EL (cell line): ENCODE measurements at regions not wholly inside any gene's neighbourhood (a gene's known extent, or its start where the extent isn't known, plus 50 kb on each side); places are given as distances from the start of the nearest gene placed in this dataset.

Experiments used
- DNase-seq: peaks from one replicate; pipeline ENCODE4 v3.0.0-alpha.2; 2016

DNA sequence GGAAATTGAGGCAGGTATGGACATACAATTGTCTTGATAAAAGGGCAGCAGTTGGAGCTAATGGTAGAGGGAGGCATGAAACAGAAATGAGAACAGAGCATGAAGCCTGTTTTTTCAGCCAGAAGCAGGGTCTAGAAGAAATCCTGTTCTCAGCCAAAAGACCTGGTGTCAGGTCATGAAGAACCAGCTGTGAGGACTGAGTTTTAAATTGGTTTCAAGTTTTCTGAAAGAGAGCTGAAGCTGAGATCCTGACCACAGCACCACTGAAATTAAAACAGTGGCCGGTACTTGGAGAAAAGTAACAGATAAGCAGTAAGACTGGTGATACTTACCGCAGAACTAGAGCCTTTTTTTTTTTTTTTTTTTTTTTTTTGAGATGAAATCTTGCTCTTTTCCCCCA is 283.8 kb upstream of the BMP2 start:
- DNase-seq: no peak

GRCh38 chr20:6482486-6482885 is 285.0 kb upstream of the BMP2 start:
- DNase-seq: no peak

GRCh38 chr20:6480328-6481200 is 286.9 kb upstream of the BMP2 start:
- DNase-seq: no peak

- no peak for DNase-seq
Observed at GRCh38 chr20:6473197-6473596, 294.3 kb upstream of the BMP2 start.

DNA sequence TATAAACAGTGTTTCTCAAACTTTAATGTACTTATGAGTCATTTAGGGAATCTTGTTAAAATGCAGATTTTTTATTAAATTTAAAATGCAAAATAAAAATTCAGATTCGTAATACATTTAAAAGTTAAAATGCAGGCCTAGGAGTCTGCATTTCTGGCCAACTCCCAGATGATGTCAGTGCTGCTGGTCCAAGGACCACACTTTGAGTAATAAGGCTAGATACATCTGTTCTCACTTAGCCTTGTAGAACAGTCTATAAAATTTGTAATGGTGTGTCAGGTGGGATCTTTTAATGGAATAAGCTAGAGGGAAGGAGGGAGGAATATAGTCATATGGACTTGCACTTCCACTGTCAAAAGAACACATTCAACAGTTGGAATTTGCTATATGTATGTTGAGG is 295.6 kb upstream of the BMP2 start:
- DNase-seq: no peak

DNA sequence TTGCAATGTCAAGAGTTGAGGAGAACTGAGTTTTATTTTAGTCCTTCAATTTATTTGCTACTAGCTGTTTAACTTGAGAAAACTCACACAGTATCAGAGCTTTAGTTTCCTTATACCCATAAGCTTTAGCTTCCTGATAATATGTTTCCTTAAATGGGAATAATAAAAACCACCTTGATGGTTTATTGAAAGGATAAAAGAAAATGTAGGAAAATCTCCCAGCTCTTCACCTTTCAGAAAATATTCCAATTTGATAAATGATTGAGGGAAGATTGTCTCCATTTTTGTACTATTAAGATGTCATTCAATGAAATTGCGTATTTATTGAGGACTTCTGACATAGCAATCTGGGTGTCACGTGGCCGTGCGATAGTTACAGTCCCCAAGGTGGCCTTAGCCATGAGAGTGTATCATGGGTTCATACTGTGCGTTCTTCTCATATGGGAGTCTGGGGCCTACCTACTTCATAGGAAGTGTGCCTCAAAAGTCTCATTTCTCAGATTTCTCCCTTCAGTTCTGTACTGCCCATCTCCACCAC is 296.3 kb upstream of the BMP2 start:
- DNase-seq: no peak

DNA sequence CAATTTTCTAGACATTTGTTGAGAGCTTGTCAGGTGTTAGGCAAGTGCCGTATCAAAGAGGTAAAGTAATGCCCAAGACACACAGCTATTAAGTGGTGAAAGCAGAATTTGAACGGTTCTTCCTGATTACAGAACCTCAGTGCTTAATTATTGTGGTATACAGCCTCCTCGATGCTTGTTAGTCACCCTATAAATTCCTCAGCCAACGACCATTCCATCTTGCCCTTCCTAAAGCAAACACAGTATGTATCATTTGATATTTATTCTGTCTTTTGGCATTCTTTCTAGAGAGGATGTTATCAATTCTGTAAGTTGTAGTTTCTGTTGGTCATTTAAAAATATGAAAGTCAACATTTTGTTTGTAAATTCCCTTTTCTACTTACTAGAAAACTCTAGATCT is 297.8 kb upstream of the BMP2 start:
- DNase-seq: no peak

DNA sequence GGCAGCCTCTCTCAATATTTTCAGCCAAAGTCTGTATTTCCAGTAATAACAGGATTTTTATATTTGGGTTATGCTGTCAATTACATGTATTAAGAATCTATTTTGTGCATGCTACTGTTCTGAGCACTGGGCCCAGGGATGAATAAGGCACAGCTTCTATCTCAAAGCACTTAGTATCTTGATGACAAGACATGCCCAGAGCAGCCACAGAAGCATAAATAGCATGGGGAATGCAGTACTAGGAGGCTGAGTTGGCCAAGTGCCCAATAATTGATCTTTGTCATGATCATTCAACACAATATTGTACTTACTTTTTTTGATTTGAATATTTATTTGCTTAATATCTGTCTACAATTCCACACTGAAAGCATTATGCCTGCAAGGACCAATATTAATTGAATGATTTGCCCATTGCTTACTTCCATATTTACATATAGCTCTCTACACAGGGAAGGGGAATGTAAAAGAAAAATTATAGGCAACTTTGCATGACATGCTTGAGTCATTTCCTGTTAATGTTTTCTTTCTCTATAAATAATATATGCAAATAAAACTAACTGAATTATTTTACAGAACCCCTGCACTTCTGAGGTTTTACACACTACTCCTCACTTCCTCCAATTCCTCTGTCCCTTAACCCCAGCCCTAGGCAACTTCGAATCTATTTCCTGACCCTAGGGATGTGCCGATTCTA is 298.9 kb upstream of the BMP2 start:
- no peak for DNase-seq

DNA sequence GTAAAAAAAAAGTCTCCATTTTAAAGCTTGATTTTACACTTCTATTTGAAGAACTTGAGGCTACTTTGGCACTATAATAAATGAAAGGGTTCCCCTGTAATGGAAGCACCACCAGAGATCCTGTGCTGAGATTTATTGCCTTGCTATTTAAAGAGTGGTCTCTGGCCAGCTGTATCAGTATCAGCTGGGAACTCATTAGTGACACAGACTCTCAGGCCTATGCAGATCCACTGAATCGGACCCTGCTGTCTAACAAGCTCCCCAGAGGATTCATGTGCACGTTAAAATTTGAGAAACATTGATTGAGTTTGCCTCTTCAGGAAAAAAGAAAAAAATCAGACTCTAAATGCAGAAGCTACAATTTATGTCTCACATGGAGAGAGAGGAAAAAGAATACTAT is 299.9 kb upstream of the BMP2 start:
- DNase-seq: no peak

DNA sequence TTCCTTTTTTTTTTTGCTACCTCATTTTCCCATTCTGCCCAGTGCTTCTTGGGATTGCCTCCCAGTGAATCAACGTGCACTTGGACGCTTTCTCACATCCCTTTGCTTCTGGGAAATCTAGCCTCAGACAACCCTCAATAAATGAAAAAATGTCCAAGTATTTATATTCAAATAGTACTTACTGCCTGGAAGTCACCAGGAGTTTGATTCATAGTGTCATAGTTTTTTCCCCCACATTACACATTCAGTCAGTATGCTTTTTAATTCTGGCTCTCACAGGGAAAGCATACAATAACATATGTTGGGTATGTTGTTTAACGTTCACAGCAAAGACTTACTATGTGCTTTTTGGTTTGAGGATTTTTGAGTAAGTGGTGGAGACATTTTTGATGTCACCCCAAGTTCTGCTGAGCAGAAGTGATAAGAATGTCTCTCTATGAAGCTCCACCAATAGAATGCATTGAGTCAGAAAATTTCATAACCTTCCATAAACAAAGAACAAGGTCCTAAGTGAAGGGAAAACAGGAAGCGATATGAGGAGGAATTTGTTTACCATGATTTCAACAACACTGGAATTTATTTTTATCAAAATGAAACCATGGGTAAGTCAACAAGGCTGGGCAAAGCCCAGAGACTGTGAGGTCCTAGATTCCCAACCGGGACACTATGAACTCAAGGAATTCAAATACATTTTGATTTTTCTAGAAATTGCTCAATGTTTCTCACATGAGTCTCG is 301.2 kb upstream of the BMP2 start:
- DNase-seq: no peak

DNA sequence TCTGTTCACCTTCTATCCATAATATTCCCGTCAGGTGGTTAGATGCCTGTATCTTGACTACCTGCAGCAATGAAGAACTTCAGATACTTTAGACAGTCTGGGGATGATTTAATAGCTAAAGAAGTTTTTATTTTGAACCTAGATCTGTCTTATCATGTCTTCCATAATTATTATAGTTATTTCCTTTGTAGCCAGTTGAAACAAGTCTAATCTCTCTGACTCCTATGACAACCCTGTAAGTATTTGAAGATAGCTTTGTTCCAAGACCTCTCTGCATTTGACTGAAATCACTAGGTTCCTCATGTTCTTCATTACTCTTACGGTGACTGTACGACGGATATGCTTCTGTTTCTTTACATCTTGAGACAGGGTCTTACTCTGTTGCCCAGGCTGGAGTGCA is 316.6 kb upstream of the BMP2 start:
- DNase-seq: no peak

DNA sequence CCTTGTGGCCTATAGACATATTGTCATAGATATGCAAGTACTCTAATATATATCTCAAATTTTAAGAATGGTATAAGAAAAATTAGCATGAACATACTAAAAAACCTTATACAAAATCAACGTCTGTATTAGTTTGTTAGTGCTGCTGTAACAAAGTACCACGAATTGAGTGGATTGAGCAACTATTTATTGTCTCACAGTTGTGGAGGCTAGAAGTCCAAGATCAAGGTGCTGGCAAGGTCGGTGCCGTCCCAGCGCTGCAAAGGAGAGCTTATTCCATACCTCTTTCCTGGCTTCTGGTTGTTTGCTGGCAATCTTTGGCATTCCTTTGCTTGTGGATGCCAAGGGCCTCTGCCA is 317.6 kb upstream of the FERMT1 start:
- DNase-seq: no peak

DNA sequence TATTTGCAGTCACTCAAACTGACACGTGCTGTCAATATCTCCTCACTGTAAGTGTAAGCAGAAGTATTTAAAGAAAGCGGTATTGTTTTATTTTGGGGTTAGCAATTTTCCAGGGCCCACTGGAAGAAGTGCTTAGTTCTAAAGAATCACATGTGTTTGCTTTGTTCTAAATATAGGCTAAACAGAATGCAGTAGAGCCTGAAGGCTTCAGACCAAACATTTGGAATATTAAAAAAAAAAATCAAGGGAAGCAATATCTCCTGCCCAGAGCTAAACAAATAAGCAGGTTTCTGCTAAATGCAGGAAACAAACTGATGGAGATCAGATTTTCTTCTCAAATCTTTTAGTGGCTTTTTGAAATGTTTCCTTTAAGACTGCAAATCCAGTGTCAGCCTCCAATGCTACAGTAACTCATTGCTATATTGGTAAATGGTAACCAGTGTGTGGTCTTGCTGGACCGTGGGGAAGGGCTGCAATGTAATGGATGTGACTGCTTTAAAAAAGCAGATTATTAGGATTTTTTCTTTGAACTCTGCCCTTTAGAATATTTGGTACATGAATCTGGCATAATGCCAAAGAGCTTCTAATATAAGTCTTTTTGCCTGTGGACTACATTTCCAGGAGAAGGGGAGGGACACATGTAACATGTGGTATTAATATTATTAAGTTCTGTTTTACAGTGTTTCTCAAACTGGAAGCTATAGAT is 317.1 kb upstream of the FERMT1 start:
- no peak for DNase-seq

- DNase-seq: no peak
Observed at GRCh38 chr20:6434131-6434530, 311.3 kb upstream of the FERMT1 start.

DNA sequence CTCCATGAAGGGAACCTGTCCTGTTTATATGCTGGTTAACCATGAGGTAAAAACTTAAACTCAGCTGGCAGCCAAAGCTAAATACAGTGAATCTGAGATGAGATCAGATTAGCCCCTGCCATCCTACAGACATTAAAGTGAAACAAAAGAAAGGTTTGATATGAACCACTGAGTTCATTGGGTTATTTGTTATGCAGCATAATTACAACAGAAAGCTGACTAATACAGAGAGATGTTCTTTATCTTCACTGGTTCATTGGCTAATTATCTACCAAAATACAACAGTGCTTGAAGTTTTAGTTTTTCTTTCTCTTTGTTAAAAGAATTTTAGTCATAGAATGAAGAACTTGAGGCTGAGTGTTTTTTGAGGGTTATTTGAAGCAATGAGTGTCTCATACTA is 307.6 kb upstream of the FERMT1 start:
- no peak for DNase-seq

GRCh38 chr20:6426287-6426891 is 303.6 kb upstream of the FERMT1 start:
- no peak for DNase-seq

DNA sequence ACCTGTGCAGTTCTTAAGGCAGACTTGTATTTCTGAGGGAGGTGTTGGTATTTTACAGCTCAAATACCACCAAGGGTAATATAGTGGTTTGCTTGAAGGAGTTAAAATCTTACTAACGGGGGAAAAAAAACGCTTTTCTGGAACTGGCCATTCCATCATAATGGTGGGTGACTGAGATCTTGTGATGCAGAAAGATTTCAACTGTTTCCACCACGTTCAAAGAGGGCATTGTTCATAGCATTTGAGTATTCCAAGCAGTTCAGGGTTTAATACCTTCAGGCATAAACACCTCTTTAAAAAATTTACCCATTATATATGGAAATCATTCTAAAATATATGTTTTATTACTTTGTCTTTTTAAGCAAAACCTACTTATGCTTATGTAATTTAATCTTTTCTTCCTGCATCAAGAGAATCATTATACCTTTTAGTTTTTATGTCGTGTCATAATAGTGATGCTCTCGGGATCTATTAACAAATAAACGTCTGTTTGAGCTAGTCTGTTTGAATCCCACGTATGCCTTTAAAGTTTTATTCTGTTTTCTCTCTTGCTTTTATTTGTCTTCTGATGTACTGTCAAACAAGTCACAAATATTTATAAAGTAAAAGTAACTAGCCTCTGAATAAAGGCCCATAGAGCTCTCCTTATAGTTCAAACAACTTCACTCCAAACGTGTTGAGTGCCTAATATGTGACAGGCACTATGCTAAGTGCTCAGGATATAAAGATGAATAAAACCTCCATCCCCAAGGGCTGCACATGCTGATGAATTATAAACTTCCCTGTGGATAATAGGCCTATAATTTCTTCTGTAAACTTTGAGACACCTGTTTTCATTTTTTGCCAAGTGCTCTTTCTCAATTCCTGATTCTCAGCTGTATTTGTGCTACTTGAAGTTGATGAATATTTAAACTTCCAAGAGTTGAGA is 298.8 kb upstream of the FERMT1 start:
- DNase-seq: no peak

DNA sequence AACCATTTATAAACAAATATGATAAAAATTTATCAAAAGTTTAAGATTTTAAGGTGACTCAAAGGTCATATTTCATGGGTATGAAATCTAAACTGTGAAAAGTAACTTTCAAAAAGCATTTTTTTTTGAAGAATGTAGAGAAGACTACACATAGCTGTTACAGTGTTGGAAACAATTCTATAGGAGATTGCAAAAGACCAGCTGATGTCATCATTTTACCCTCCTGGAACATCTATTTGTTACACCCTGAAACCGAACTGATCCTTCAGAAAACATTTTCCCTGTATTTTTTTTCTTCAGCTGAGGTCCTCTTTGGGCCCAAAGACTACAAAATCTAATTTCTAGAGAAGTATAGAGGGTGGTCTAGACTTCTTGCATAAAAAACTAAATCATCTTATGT is 297.5 kb upstream of the FERMT1 start:
- DNase-seq: no peak

GRCh38 chr20:6418732-6419131 is 295.9 kb upstream of the FERMT1 start:
- no peak for DNase-seq

GRCh38 chr20:6416371-6416770 is 293.5 kb upstream of the FERMT1 start:
- DNase-seq: no peak

DNA sequence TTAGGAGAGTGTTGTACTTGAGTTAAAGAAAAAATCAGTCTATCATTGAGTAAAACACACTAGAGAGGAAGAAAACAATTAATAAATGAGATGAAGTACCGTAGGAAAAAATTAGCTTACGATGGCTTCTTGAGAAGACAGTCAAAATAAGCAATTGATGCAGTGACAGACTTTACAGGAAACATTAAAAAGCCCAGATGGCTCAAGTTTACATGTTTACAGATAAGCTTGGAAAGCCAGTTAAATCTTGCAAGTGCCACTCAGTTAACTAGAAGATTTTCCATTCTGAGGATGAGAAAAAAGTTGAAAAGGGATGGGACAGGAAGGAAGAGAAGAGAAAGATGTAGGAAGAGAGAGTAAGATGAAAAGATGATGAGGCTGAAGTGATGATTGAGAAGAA is 288.8 kb upstream of the FERMT1 start:
- DNase-seq: no peak
